Neuronal stem cell (in vitro differentiated cells): ENCODE measurements at regions not wholly inside any gene's neighbourhood (a gene's known extent, or its start where the extent isn't known, plus 50 kb on each side); places are given as distances from the start of the nearest gene placed in this dataset.

Experiments
- DNase-seq: peaks from one replicate; pipeline ENCODE4 v3.0.0-alpha.2; 2013; ENCODE audit warnings: low spot score
- H2AFZ ChIP-seq: one replicate; pipeline ENCODE4 v1.6.1; 2013; ENCODE audit warnings: mild to moderate bottlenecking, low read length, inconsistent platforms
- H2AK5ac ChIP-seq: 2 replicates; pipeline ENCODE4 v1.6.1; 2013; ENCODE audit warnings: low read depth, mild to moderate bottlenecking, inconsistent platforms, low read length, moderate library complexity, mixed read lengths
- H2BK120ac ChIP-seq: 2 replicates; pipeline ENCODE4 v1.6.1; 2013; ENCODE audit warnings: low read depth, mild to moderate bottlenecking, inconsistent platforms, low read length, moderate library complexity, mixed read lengths
- H2BK12ac ChIP-seq: one replicate; pipeline ENCODE4 v1.6.1; 2013; ENCODE audit warnings: low read length, inconsistent platforms
- H2BK15ac ChIP-seq: 2 replicates; pipeline ENCODE4 v1.6.1; 2013; ENCODE audit warnings: mild to moderate bottlenecking, low read length, inconsistent platforms, mixed read lengths
- H2BK5ac ChIP-seq: one replicate; pipeline ENCODE4 v1.6.1; 2013; ENCODE audit warnings: inconsistent platforms, mild to moderate bottlenecking, low read length, moderate library complexity
- H3K14ac ChIP-seq: one replicate; pipeline ENCODE4 v1.6.1; 2013; ENCODE audit warnings: low read length, inconsistent platforms
- H3K18ac ChIP-seq: 2 replicates; pipeline ENCODE4 v1.6.1; 2013; ENCODE audit warnings: low read length, inconsistent platforms
- H3K23ac ChIP-seq: 2 replicates; pipeline ENCODE4 v1.6.1; 2013; ENCODE audit warnings: low read depth, mild to moderate bottlenecking, mixed read lengths, low read length, inconsistent platforms; ENCODE audit not compliant: poor library complexity
- H3K27ac ChIP-seq: replicated peaks from 3 replicates; pipeline ENCODE4 v1.5.1; 2013; ENCODE audit warnings: low read length, inconsistent platforms
- H3K27me3 ChIP-seq, 3 experiments: 2 replicates each; pipeline ENCODE4 v1.6.1; 2013; ENCODE audit warnings: low read length in 3 of 3, mild to moderate bottlenecking in 2 of 3, inconsistent platforms in 1 of 3, low read depth in 1 of 3, mixed read lengths in 1 of 3, moderate library complexity in 1 of 3; ENCODE audit not compliant: control insufficient read depth in 3 of 3, insufficient read depth in 3 of 3
- H3K36me3 ChIP-seq, 2 donors: replicated peaks in 1 of 2; 2 replicates each; pipeline ENCODE4 v1.6.1; 2013; ENCODE audit warnings: low read length in 2 of 2; ENCODE audit not compliant: control insufficient read depth in 2 of 2, insufficient read depth in 2 of 2
- H3K4ac ChIP-seq: 2 replicates; pipeline ENCODE4 v1.6.1; 2013; ENCODE audit warnings: inconsistent platforms, mild to moderate bottlenecking, low read length, moderate library complexity
- H3K4me1 ChIP-seq, 2 donors: 1 replicate in 1 of 2; 2 replicates in 1 of 2; pipeline ENCODE4 v1.6.1; 2013; ENCODE audit warnings: low read length in 2 of 2, low read depth in 1 of 2; ENCODE audit not compliant: control insufficient read depth in 2 of 2, insufficient read depth in 1 of 2
- H3K4me2 ChIP-seq: one replicate; pipeline ENCODE4 v1.6.1; 2013; ENCODE audit warnings: mild to moderate bottlenecking, low read length, inconsistent platforms; ENCODE audit not compliant: insufficient read depth, poor library complexity, severe bottlenecking
- H3K4me3 ChIP-seq, 2 donors: 2 replicates each; pipeline ENCODE4 v1.5.1; 2013; ENCODE audit warnings: low read length in 2 of 2, mild to moderate bottlenecking in 2 of 2, inconsistent platforms in 1 of 2, moderate library complexity in 1 of 2
- H3K79me1 ChIP-seq: one replicate; pipeline ENCODE4 v1.6.1; 2013; ENCODE audit warnings: low read depth, mild to moderate bottlenecking, inconsistent platforms, low read length, moderate library complexity
- H3K9ac ChIP-seq: one replicate; pipeline ENCODE4 v1.6.1; 2013; ENCODE audit warnings: mild to moderate bottlenecking, low read depth, low read length, inconsistent platforms; ENCODE audit not compliant: poor library complexity
- H3K9me3 ChIP-seq, 2 donors: replicated peaks in 1 of 2; 2 replicates each; pipeline versions ENCODE3 to v1.6.1; 2013; ENCODE audit warnings: low read length in 2 of 2, mild to moderate bottlenecking in 2 of 2, inconsistent platforms in 1 of 2, low read depth in 1 of 2, mixed read lengths in 1 of 2, moderate library complexity in 1 of 2; ENCODE audit not compliant: control insufficient read depth in 2 of 2, insufficient read depth in 1 of 2
- H4K8ac ChIP-seq: one replicate; pipeline ENCODE4 v1.6.1; 2013; ENCODE audit warnings: low read depth, mild to moderate bottlenecking, inconsistent platforms, low read length, moderate library complexity
- H4K91ac ChIP-seq: one replicate; pipeline ENCODE4 v1.6.1; 2013; ENCODE audit warnings: low read length, low read depth, mild to moderate bottlenecking, inconsistent platforms; ENCODE audit not compliant: poor library complexity
- WGBS, 2 donors: extraction: QIAGEN DNeasy Blood & Tissue Kit; methylation state at CpG; one replicate each; pipeline ENCODE4 v1.1.7; 2013; ENCODE audit warnings: missing lambda C conversion rate in 2 of 2, mixed read lengths in 1 of 2; ENCODE audit not compliant: insufficient read length in 2 of 2, insufficient replicate concordance in 1 of 2; ENCODE audit errors: extremely low coverage in 2 of 2; 5-methylcytosine and 5-hydroxymethylcytosine counted together

- Histone ChIP-seq H3K14ac (no peak overlapping the region), H3K79me1 (no peaks in the 10 kb centered on the region), H3K4me3 (no peak overlapping the region), H4K8ac (no peak overlapping the region), H3K4me1 (peaks cover 0 to 33% of the 10 kb centered on the region in 2 donors), H2AK5ac (peak overlapping the region; percentile 65), H4K91ac (no peak overlapping the region), H2AFZ (no peak overlapping the region), H3K23ac (no peak overlapping the region), H3K27me3 (peaks cover 0 to 9% (median 0%) of the 10 kb centered on the region in 3 experiments), H3K9me3 (no peaks in the 10 kb centered on the region), H2BK120ac (no peak overlapping the region), H3K9ac (no peak overlapping the region), H2BK5ac (no peak overlapping the region), H2BK15ac (peak overlapping the region; percentile 53), H3K36me3 (no peaks in the 10 kb centered on the region), H3K4ac (no peak overlapping the region), H2BK12ac (no peak overlapping the region), H3K4me2 (no peak overlapping the region), H3K18ac (peak overlapping the region; percentile 89), H3K27ac (peak overlapping the region; percentile 22)
- no CpG with 5 or more reads among the region's 12 CpGs for WGBS, 2 donors
- DNase-seq, result no peak
Measured at GRCh38 chr1:37243368-37244082, 209.2 kb upstream of the GRIK3 start.

- no peaks in the 10 kb centered on the region for H3K9me3 ChIP-seq
- peak overlapping the region; percentile 65 for H2AK5ac ChIP-seq
- no peak overlapping the region for H2AFZ ChIP-seq
- no peak overlapping the region for H3K4ac ChIP-seq
- no peak overlapping the region for H3K14ac ChIP-seq
- no peak overlapping the region for H3K23ac ChIP-seq
- H3K4me1 ChIP-seq, result peaks cover 0 to 28% of the 10 kb centered on the region in 2 donors
- H2BK12ac ChIP-seq, result peak overlapping the region; percentile 93
- no peak overlapping the region for H4K8ac ChIP-seq
- no peaks in the 10 kb centered on the region for H3K79me1 ChIP-seq
- peak overlapping the region; percentile 53 for H2BK15ac ChIP-seq
- peak overlapping the region; percentile 89 for H3K18ac ChIP-seq
- DNase-seq, result no peak
- H4K91ac ChIP-seq, result no peak overlapping the region
- H3K4me3 ChIP-seq, result no peak overlapping the region
- peaks cover 0 to 9% (median 0%) of the 10 kb centered on the region in 3 experiments for H3K27me3 ChIP-seq
- no peak overlapping the region for H3K27ac ChIP-seq
- H3K36me3 ChIP-seq, result no peaks in the 10 kb centered on the region
- no CpG with 5 or more reads among the region's 6 CpGs for WGBS, 2 donors
- no peak overlapping the region for H2BK5ac ChIP-seq
- no peak overlapping the region for H3K4me2 ChIP-seq
- H2BK120ac ChIP-seq, result no peak overlapping the region
- H3K9ac ChIP-seq, result no peak overlapping the region
Measured at GRCh38 chr1:37244083-37244480, 209.8 kb upstream of the GRIK3 start.

- no peak overlapping the region for H4K8ac ChIP-seq
- no peaks in the 10 kb centered on the region for H3K79me1 ChIP-seq
- no peaks in the 10 kb centered on the region for H3K9me3 ChIP-seq
- no peak overlapping the region for H3K4ac ChIP-seq
- H3K27ac ChIP-seq, result no peak overlapping the region
- H2BK15ac ChIP-seq, result no peak overlapping the region
- no CpG with 5 or more reads among the region's 3 CpGs for WGBS, 2 donors
- H3K23ac ChIP-seq, result no peak overlapping the region
- H3K18ac ChIP-seq, result no peak overlapping the region
- DNase-seq, result no peak
- peaks cover 0 to 9% (median 0%) of the 10 kb centered on the region in 3 experiments for H3K27me3 ChIP-seq
- H2BK120ac ChIP-seq, result no peak overlapping the region
- H2BK5ac ChIP-seq, result no peak overlapping the region
- H2AK5ac ChIP-seq, result no peak overlapping the region
- H3K9ac ChIP-seq, result no peak overlapping the region
- no peak overlapping the region for H2BK12ac ChIP-seq
- H3K4me3 ChIP-seq, result no peak overlapping the region
- H3K36me3 ChIP-seq, result no peaks in the 10 kb centered on the region
- no peak overlapping the region for H4K91ac ChIP-seq
- H3K14ac ChIP-seq, result no peak overlapping the region
- H3K4me2 ChIP-seq, result no peak overlapping the region
- no peak overlapping the region for H2AFZ ChIP-seq
- peaks cover 0 to 27% of the 10 kb centered on the region in 2 donors for H3K4me1 ChIP-seq
Measured at GRCh38 chr1:37244815-37245214, 210.5 kb upstream of the GRIK3 start.

GRCh38 chr1:37246631-37247030 is 212.3 kb upstream of the GRIK3 start:
- Histone ChIP-seq H2AFZ (no peak overlapping the region), H3K18ac (no peak overlapping the region), H2BK5ac (no peak overlapping the region), H3K27me3 (no peaks in the 10 kb centered on the region), H2AK5ac (no peak overlapping the region), H2BK15ac (no peak overlapping the region), H4K91ac (no peak overlapping the region), H3K27ac (no peak overlapping the region), H3K4me2 (no peak overlapping the region), H3K36me3 (no peaks in the 10 kb centered on the region), H3K4ac (no peak overlapping the region), H3K23ac (no peak overlapping the region), H3K9ac (no peak overlapping the region), H4K8ac (no peak overlapping the region), H3K4me1 (peaks cover 0 to 17% of the 10 kb centered on the region in 2 donors), H3K14ac (no peak overlapping the region), H2BK120ac (no peak overlapping the region), H3K79me1 (no peaks in the 10 kb centered on the region), H3K9me3 (no peaks in the 10 kb centered on the region), H2BK12ac (no peak overlapping the region), H3K4me3 (no peak overlapping the region)
- DNase-seq, result no peak
- WGBS, 2 donors, result no CpG with 5 or more reads among the region's 6 CpGs
